Fibroblast of skin of left quadriceps (primary cell): ENCODE measurements at regions not wholly inside any gene's neighbourhood (a gene's known extent, or its start where the extent isn't known, plus 50 kb on each side); places are given as distances from the start of the nearest gene placed in this dataset.
"Not testable (repeated sequence)": the region's sequence is repeated elsewhere in the genome, so short reads cannot be mapped to it uniquely, and the experiment has no call there.

ENCODE experiments used
- DNase-seq, 2 experiments: peaks; one replicate each; pipeline ENCODE4 v3.0.0-alpha.2; 2013; ENCODE audit warnings: low read depth in 2 of 2

GRCh38 chr10:35855155-35855947, 213.3 kb upstream of the FZD8 start:
- no peak for DNase-seq

GRCh38 chr10:35854661-35855060, 212.6 kb upstream of the FZD8 start:
- DNase-seq = peak; percentile 33 to 37

- DNase-seq = no peak
Observed at GRCh38 chr10:35852721-35853120, 210.6 kb upstream of the FZD8 start.

DNA sequence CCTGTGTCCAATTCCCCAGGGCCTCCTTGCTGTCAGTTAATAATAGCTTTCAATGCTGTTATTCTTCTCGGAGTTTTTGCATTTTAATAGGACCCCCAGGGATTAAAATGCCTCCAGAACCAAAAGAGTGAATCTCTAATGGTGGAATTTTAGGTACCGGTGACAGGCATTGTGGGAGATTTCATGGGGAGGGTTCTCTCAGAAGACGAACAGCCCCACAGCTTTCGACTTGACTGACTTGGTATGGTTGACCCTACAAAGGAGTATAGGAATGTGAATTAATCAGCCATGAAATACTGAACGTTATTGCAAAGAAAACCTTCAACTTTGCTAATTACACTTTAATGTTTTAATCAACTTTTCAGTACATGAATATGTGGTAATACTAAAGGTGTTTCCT, 206.3 kb upstream of the FZD8 start:
- DNase-seq = no peak

GRCh38 chr10:35844686-35845085, 202.6 kb upstream of the FZD8 start:
- DNase-seq = no peak

GRCh38 chr10:35843524-35844181, 201.6 kb upstream of the FZD8 start:
- no peak for DNase-seq

GRCh38 chr10:35838054-35838453, 196.0 kb upstream of the FZD8 start:
- DNase-seq = no peak

- DNase-seq = no peak
Observed at GRCh38 chr10:35835545-35835944, 193.4 kb upstream of the FZD8 start.

DNA sequence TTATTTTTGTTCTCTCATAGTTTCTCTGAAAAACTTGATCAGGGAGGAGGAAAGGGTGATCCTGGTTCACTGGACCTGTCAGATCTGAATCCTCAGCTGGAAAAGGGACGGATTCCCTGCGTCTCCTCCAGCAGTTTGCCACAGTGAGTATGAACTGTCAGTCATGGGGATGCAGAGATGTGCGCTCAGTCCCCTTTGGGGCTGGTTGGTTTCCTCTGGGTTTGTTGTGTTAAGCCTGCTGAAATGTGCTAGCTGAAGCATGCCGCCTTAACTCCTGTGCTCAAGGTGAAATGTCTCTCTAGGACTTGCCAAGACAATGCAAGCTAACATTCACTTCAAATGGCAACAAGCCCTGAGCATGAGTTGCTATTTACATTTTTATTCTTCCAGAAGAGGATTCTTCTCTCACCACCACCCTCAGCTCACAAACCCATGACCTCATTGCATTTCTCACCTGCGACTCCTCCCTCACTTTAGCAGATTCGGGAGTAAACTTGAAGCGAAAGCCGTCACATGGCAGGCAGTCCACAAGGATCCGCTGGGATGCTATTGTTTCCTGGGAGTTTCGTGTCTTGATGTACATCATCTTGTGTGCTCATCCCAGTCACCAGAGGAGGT, 192.9 kb upstream of the FZD8 start:
- DNase-seq = no peak

GRCh38 chr10:35827783-35828182, 185.7 kb upstream of the FZD8 start:
- DNase-seq = no peak

GRCh38 chr10:35824704-35825103, 182.6 kb upstream of the FZD8 start:
- DNase-seq = no peak

GRCh38 chr10:35822316-35822715, 180.2 kb upstream of the FZD8 start:
- DNase-seq = peak; percentile 7 to 11

- peak in 1 of 2 experiments; percentile 3 for DNase-seq
Observed at GRCh38 chr10:35821339-35821911, 179.3 kb upstream of the FZD8 start.

DNA sequence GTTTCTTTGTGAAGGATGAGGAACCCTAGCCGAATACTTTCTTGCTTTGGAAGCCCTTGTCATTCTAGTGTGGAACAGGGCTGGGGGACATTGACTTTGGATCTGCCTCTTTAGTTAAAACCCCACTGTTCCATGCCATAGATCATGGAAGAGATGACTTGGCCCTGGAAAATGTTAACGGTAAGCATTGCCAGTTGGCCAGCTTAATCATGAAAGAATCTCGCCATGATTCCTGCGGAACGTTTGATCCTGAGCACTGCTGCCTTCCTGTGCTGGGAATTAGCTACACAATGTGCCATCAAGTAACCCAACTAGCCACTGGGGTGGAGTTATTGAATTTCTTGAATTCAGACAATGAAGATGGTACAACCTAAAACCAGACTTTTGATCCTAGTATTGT, 177.6 kb upstream of the FZD8 start:
- no peak for DNase-seq

GRCh38 chr10:35819011-35819410, 176.9 kb upstream of the FZD8 start:
- DNase-seq = no peak

DNA sequence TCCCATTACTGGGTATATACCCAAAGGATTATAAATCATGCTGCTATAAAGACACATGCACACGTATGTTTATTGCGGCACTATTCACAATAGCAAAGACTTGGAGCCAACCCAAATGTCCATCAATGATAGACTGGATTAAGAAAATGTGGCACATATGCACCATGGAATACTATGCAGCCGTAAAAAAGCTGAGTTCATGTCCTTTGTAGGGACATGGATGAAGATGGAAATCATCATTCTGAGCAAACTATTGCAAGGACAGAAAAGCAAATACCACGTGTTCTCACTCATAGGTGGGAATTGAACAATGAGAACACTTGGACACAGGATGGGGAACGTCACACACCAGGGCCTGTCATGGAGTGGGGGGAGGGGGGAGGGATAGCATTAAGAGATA, 175.0 kb upstream of the FZD8 start:
- not testable (repeated sequence) for DNase-seq

DNA sequence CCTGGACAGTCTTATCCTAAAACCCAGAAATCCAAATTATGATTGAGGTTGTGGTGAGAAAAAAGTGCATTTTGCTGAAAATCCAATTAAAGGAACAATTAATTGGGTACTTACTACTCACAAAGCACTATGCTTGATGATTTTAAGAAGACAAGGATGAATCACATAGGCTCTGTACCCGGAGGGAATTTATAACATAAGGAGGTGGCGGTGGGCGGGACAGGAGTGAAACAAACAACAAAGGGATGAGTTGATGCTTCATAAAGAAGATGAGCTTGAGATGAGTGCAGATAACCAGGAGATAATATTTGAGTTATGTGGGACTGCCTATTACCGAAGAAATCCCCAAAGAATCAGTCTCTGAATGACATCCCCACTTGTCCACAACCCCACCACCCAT, 171.1 kb upstream of the FZD8 start:
- DNase-seq = no peak

- DNase-seq = no peak
Observed at GRCh38 chr10:35808344-35808743, 166.2 kb upstream of the FZD8 start.

GRCh38 chr10:35803046-35803445, 160.9 kb upstream of the FZD8 start:
- DNase-seq = no peak

DNA sequence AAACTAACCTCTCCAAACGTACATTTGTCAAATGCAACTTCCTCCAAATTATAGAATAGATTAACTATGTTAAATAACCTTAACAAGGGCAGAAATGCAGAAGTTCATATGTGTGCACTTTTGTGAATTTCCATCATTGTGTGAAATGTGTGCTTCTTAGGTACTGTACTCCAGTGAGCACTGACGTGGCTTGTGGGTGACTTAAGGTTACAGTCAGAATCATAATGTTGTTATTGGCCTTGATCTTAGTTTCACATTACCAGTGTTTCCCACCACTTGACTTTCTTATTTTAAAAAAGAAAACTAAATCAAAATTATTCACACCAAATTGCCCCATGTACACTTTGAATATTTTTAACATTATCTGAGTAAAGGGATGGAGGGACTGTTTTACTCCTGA, 155.1 kb upstream of the FZD8 start:
- no peak for DNase-seq

DNA sequence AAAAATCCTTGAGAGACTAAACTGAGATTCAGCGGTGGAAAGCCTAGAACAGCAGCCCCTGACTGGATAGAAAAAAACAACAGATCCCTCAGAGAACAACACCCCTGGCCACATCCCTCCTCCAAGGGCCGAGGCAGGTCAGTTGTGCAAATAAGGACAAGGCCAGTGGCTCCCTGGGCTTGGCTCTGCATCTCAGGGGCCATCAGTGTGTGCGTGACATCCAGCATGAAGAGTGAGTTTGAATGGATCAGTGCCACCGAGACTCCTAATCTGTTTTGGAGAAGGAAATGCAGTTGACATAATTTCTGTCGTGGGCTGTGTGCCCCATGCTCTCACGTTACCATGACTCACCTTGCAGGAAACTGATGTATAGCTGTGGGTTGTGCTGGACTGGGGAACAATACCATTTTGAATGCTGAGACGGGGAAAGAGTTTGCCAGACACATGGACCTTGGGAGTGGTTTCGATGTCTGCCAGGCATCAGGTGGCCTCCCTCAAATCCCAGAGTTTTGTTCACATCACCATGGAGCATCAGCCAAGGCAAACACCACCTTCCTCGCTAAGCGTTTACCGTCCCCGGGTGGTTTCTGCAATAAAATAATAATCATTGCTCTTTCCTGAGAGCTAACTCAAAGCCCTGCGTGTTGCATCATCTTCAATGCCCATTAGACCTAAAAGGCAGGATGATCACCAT, 153.2 kb upstream of the FZD8 start:
- no peak for DNase-seq

GRCh38 chr10:35794703-35795102, 152.6 kb upstream of the FZD8 start:
- DNase-seq = no peak
